ENCODE measurements at regions not wholly inside any gene's neighbourhood (a gene's known extent, or its start where the extent isn't known, plus 50 kb on each side); places are given as distances from the start of the nearest gene placed in this dataset.

- whole genome bisulfite sequencing, 2 experiments (ENCODE audit: extremely low coverage in 2 of 2, insufficient read length in 1 of 2), result 27% methylated on average over 5 of the region's 8 CpGs; no CpG with 5 or more reads in 1 of the 2 experiments
- no peak overlapping the region for H2AK5ac ChIP-seq (ENCODE audit: low read depth, low read length)
- H3K9ac ChIP-seq (ENCODE audit: low read depth, low read length), result no peak overlapping the region
- TF ChIP-seq POLR2A (IDR thresholded peaks at IDR 0.05; ENCODE audit: low read depth, low read length) (no peak), RAD21 (IDR thresholded peaks at IDR 0.05; ENCODE audit: low read length) (no peak), MAFK (IDR thresholded peaks at IDR 0.05; ENCODE audit: low read depth, low read length) (no peak), RFX5 (IDR thresholded peaks at IDR 0.05; ENCODE audit: low read depth, low read length) (no peak), SMC3 (IDR thresholded peaks at IDR 0.05; ENCODE audit: low read depth, low read length) (no peak)
- no peak overlapping the region for H2AK9ac ChIP-seq (replicated peaks; ENCODE audit: low read depth, low read length, poor library complexity)
- H3K23ac ChIP-seq (ENCODE audit: low read depth, low read length), result no peak overlapping the region
- no peak overlapping the region for H4K8ac ChIP-seq (ENCODE audit: low read depth in 2 of 2, low read length in 2 of 2)
- no peaks in the 10 kb centered on the region for H4K20me1 ChIP-seq (ENCODE audit: insufficient read depth, low read length)
- H3K79me1 ChIP-seq (ENCODE audit: low read depth in 1 of 2, low read length in 2 of 2), result no peaks in the 10 kb centered on the region
- no peak overlapping the region for H4K91ac ChIP-seq (ENCODE audit: insufficient read depth, low read depth, low read length)
- H4K5ac ChIP-seq (ENCODE audit: low read depth, low read length), result no peak overlapping the region
- POLR2A ChIA-PET (ENCODE audit: unreplicated experiment), result no interaction called here
- H3K4me1 ChIP-seq (ENCODE audit: control insufficient read depth, insufficient read depth, low read length), result no peaks in the 10 kb centered on the region
- CTCF ChIA-PET, result no interaction called here
- dilution Hi-C loops (cut with HindIII; ENCODE audit: low sequenced_read_pairs, unreplicated experiment) (no loop called here), in situ Hi-C loops (cut with MboI; ENCODE audit: low sequenced_read_pairs) (no loop called here), intact Hi-C loops (cut with micrococcal nuclease) (no loop called here)
- H3K9me1 ChIP-seq (ENCODE audit: insufficient read depth, low read length), result no peaks in the 10 kb centered on the region
- no peak overlapping the region for H3K56ac ChIP-seq (ENCODE audit: extremely low read depth, insufficient read depth, low read length)
- H3K18ac ChIP-seq (ENCODE audit: low read depth, low read length), result no peak overlapping the region
- H2BK5ac ChIP-seq (ENCODE audit: low read depth, low read length, poor library complexity, severe bottlenecking), result no peak overlapping the region
- no peak overlapping the region for H3K4me3 ChIP-seq (ENCODE audit: insufficient read depth, low read depth, low read length)
- DNase-seq, result no peak
- no peak overlapping the region for H2BK20ac ChIP-seq (ENCODE audit: low read depth, low read length)
- peaks cover 23% of the 10 kb centered on the region for H3K9me3 ChIP-seq (ENCODE audit: control insufficient read depth, insufficient read depth, low read length)
- H2BK120ac ChIP-seq (ENCODE audit: low read depth, low read length), result no peak overlapping the region
- H2AFZ ChIP-seq (replicated peaks; ENCODE audit: low read length, poor library complexity), result no peak overlapping the region
- BruUV-seq (replicated peaks), result no TSS peak
- ATAC-seq (ENCODE audit: low read depth), result no peak
- H3K27me3 ChIP-seq (ENCODE audit: control insufficient read depth, insufficient read depth, low read length), result no peaks in the 10 kb centered on the region
- H3K4ac ChIP-seq (ENCODE audit: low read depth, low read length), result no peak overlapping the region
- H3K14ac ChIP-seq (replicated peaks; ENCODE audit: low read depth, low read length), result no peak overlapping the region
- no peak overlapping the region for H3K4me2 ChIP-seq (ENCODE audit: low read depth, low read length)
- no peak overlapping the region for H2BK15ac ChIP-seq (ENCODE audit: low read depth, low read length)
- H3K36me3 ChIP-seq (ENCODE audit: control insufficient read depth, insufficient read depth, low read length), result no peaks in the 10 kb centered on the region
- H3K27ac ChIP-seq (ENCODE audit: insufficient read depth, low read length), result no peak overlapping the region
Observed at GRCh38 chr20:60403105-60403741, 445.0 kb downstream of the CDH26 start.
